Cardiac fibroblast (primary cell): ENCODE measurements at regions not wholly inside any gene's neighbourhood (a gene's known extent, or its start where the extent isn't known, plus 50 kb on each side); places are given as distances from the start of the nearest gene placed in this dataset.

Experiments
- DNase-seq, 2 donors: peaks; one replicate each; pipeline versions ENCODE4 v3.0.0 to v3.0.0-alpha.2; 2010; ENCODE audit warnings: low read depth in 2 of 2
- H3K4me3 ChIP-seq, 2 donors: replicated peaks in 1 of 2; 1 replicate in 1 of 2; 2 replicates in 1 of 2; pipeline ENCODE4 v1.5.1; 2011; ENCODE audit warnings: low read depth in 2 of 2, low read length in 2 of 2, mild to moderate bottlenecking in 2 of 2, moderate library complexity in 1 of 2
- TF ChIP-seq, protein P1 (sequence below): IDR thresholded peaks from one replicate; pipeline ENCODE4 v1.5.1; 2011; ENCODE audit warnings: low read depth, mild to moderate bottlenecking, low read length, inconsistent platforms

DNA sequence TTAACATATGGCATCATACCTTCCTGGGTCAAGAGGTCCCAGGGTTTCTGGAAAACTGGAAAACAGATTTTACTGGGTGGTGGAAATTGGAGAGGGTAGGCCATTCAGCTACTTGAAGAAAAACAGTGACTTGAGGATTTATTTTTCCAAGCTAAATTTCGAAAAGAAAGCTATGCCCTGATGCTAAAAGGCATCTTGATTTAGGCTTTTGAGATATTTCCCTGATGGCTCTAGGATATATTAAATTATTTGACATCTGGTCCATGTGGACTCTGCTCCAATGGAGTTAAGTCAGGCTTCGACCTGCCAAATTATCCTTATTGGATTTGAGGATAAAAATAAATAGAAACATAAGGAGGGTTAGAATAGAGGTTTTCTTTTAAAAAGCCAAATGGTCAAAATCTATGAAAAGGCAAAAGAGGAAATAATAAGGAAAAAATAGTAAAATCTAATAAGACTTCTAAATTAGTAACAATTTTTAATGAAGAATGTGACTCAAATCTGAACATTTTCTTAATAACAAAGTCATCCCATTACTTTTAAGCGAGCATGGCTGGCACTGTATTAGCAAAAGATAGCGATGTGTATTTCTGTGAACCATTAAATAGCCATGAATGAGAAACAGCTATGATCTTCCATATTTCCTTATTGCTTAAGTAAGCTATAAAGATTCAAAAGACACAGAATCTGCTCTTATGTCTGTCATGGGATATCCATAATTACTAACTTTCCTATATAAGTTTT lies 190.0 kb upstream of the MIR17HG start:
- DNase-seq: no peak
- no peak overlapping the region for H3K4me3 ChIP-seq
- TF ChIP-seq, protein P1, sequence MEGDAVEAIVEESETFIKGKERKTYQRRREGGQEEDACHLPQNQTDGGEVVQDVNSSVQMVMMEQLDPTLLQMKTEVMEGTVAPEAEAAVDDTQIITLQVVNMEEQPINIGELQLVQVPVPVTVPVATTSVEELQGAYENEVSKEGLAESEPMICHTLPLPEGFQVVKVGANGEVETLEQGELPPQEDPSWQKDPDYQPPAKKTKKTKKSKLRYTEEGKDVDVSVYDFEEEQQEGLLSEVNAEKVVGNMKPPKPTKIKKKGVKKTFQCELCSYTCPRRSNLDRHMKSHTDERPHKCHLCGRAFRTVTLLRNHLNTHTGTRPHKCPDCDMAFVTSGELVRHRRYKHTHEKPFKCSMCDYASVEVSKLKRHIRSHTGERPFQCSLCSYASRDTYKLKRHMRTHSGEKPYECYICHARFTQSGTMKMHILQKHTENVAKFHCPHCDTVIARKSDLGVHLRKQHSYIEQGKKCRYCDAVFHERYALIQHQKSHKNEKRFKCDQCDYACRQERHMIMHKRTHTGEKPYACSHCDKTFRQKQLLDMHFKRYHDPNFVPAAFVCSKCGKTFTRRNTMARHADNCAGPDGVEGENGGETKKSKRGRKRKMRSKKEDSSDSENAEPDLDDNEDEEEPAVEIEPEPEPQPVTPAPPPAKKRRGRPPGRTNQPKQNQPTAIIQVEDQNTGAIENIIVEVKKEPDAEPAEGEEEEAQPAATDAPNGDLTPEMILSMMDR: no peak

DNA sequence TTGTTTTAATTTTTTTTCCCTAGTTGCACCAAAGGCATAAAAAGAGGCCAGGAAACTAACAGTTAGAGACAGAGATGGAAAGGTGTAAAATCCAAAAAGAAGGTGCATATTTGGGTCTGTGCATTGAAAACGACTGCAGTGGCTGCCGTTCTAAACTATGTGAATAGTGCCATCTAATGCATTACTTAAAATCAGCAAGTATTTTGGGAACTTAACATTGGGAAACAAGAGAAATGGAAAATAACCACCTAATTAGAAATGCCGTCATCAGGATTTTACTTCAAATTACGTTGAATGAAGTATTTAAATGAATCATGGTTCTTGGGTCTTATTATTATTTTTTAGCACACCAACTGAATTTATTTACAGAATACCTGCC lies 189.5 kb upstream of the MIR17HG start:
- no peak overlapping the region for H3K4me3 ChIP-seq
- no peak for DNase-seq
- TF ChIP-seq, protein P1: no peak

DNA sequence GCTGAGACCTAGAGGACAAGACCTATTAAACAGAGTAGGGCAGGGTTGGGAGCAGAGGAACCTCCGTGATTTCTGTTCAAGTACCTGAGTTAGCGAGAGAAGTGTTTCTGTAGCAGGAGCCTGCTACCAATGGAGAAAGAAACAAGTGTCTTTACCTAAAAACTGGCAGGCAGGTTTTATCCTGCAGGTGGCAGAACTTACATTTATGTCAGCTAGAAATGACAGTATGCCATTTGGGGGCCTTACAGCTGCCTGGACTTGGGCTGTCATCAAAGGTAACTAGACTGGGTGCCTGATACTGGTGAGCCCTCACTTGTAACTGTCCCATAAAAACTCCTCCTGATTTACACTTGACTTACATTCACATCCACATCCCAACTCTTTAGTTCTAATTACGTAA lies 185.3 kb upstream of the MIR17HG start:
- TF ChIP-seq, protein P1: no peak
- H3K4me3 ChIP-seq: no peak overlapping the region
- DNase-seq: no peak

DNA sequence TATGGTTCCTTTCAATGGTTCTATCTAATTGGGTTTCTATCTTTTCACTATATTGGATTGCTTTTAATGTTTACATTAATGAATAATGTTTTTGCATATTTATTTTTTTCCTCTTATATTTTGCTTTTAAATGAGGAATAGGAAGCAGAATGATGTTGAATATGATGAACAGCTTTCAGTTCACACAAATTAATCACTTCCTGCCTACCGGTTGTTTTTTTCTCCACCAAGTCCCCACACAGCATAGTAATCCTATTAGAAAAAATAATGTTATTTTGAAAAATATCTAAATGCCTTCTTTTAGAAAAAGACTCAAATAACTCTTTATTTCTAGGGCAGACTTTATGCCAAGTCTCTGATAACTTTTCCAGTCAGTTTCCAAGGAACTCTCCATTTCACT lies 184.9 kb upstream of the MIR17HG start:
- no peak overlapping the region for H3K4me3 ChIP-seq
- DNase-seq: no peak
- TF ChIP-seq, protein P1: no peak

DNA sequence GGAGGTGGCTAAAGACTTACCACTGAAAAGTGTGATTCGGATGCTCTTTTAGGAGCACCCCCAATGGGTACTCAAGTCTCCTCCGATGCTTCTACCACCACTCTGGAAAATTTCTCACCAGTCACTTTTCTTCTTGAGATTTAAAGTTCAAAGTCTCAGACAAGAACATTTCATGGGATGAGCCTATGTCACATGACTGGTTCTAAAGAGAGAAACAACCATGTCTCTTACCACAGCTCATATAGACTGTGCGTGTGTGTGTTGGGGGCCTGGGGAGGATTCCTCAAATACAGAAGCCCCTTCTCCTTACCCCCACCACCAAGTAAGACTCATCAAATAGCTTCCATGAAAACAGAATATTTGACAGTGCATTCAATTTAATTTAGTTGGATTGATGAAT lies 181.7 kb upstream of the MIR17HG start:
- TF ChIP-seq, protein P1: no peak

DNA sequence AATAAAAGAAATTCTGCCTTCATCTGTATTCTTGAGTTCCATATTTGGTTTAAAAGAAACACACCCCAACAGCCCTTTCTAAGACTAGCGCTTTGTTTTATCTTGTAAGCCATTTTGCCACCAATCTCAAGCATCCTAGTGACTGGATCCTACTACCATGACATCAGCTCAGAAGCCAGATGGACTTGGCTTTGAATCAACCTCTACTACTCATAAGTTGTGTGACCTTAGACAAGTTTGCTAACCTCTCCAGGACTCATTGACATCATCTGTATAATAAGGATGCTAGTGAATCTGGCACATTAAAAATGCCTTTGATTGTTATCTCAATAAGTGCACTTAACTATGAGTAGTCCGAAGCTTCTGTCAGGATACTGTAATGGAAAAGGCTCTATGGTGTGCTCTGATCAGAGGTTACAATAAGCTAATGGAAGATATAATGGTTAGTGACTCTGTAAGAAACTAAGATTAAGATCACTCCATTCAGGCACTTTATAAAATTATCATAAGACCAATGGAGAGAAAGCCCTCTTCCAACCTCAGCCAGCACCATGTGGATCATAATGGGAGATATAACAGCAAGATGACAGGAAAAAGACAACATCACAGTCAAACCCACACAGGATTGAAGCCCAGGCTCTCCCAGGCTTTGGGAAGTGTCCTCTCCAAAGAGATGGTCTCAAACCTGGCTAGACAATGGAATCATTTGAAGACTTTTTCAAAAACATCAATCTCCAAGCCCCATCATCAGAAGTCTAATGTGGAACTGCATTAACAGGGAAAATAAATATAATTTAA lies 180.6 kb upstream of the MIR17HG start:
- DNase-seq: no peak
- H3K4me3 ChIP-seq: no peak overlapping the region
- TF ChIP-seq, protein P1: no peak

More for the DNA sequence above, 181.7 kb upstream of the MIR17HG start:
- H3K4me3 ChIP-seq: no peak overlapping the region
- DNase-seq: no peak
